Panc1 (cell line): ENCODE measurements at regions not wholly inside any gene's neighbourhood (a gene's known extent, or its start where the extent isn't known, plus 50 kb on each side); places are given as distances from the start of the nearest gene placed in this dataset.

Source experiments
- POLR2AphosphoS5 ChIP-seq: IDR thresholded peaks from 2 replicates; pipeline ENCODE4 v1.6.1; 2012; ENCODE audit warnings: mild to moderate bottlenecking, low read depth, low read length, moderate library complexity
- SIN3A ChIP-seq: IDR thresholded peaks from 2 replicates; pipeline ENCODE4 v1.6.1; 2012; ENCODE audit warnings: low read depth, mild to moderate bottlenecking, low read length, moderate library complexity, borderline replicate concordance; ENCODE audit not compliant: insufficient read depth
- TCF7L2 ChIP-seq: IDR thresholded peaks from 2 replicates; pipeline ENCODE4 v1.6.1; 2011; ENCODE audit warnings: mild to moderate bottlenecking, low read depth, low read length, inconsistent platforms
- TF ChIP-seq, protein P1 (sequence below): fragments of 450-650 bp; IDR thresholded peaks from 2 replicates; pipeline ENCODE4 v1.5.1; 2017; ENCODE audit warnings: mild to moderate bottlenecking
- TF ChIP-seq, protein P2 (sequence below), 2 experiments: IDR thresholded peaks; 2 replicates each; pipeline ENCODE4 v1.6.1; 2011 to 2012; ENCODE audit warnings: low read depth in 2 of 2, control low read depth in 1 of 2, low read length in 1 of 2, mild to moderate bottlenecking in 1 of 2, moderate library complexity in 1 of 2; ENCODE audit not compliant: insufficient read depth in 1 of 2

DNA sequence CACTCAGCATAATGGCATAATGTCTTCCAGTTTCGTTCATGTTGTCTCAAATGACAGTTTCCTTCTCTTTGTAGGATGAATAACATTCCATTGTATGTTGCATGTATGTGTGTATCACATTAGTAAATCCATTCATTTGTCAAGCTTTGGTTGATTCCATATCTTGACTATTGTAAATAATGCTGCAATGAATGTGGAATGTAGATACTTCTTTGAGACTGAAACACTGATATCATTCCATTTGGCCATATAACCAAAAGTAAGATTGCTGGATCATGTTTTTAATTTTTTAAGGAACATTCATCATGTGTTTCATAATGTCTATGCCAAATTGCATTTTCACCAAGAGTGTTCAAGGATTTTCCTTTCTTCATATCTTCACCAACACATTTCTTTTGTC lies 1711.4 kb upstream of the PIK3C3 start:
- TF ChIP-seq, protein P1, sequence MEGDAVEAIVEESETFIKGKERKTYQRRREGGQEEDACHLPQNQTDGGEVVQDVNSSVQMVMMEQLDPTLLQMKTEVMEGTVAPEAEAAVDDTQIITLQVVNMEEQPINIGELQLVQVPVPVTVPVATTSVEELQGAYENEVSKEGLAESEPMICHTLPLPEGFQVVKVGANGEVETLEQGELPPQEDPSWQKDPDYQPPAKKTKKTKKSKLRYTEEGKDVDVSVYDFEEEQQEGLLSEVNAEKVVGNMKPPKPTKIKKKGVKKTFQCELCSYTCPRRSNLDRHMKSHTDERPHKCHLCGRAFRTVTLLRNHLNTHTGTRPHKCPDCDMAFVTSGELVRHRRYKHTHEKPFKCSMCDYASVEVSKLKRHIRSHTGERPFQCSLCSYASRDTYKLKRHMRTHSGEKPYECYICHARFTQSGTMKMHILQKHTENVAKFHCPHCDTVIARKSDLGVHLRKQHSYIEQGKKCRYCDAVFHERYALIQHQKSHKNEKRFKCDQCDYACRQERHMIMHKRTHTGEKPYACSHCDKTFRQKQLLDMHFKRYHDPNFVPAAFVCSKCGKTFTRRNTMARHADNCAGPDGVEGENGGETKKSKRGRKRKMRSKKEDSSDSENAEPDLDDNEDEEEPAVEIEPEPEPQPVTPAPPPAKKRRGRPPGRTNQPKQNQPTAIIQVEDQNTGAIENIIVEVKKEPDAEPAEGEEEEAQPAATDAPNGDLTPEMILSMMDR = no peak
- TF ChIP-seq POLR2AphosphoS5 (no peak), TCF7L2 (no peak), SIN3A (no peak)
- TF ChIP-seq, protein P2, sequence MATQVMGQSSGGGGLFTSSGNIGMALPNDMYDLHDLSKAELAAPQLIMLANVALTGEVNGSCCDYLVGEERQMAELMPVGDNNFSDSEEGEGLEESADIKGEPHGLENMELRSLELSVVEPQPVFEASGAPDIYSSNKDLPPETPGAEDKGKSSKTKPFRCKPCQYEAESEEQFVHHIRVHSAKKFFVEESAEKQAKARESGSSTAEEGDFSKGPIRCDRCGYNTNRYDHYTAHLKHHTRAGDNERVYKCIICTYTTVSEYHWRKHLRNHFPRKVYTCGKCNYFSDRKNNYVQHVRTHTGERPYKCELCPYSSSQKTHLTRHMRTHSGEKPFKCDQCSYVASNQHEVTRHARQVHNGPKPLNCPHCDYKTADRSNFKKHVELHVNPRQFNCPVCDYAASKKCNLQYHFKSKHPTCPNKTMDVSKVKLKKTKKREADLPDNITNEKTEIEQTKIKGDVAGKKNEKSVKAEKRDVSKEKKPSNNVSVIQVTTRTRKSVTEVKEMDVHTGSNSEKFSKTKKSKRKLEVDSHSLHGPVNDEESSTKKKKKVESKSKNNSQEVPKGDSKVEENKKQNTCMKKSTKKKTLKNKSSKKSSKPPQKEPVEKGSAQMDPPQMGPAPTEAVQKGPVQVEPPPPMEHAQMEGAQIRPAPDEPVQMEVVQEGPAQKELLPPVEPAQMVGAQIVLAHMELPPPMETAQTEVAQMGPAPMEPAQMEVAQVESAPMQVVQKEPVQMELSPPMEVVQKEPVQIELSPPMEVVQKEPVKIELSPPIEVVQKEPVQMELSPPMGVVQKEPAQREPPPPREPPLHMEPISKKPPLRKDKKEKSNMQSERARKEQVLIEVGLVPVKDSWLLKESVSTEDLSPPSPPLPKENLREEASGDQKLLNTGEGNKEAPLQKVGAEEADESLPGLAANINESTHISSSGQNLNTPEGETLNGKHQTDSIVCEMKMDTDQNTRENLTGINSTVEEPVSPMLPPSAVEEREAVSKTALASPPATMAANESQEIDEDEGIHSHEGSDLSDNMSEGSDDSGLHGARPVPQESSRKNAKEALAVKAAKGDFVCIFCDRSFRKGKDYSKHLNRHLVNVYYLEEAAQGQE (IDR thresholded peaks at IDR 0.05; ENCODE audit: insufficient read depth in 1 of 2, low read depth in 2 of 2, low read length in 1 of 2) = no peak
